IMR-90 (cell line): ENCODE measurements at regions not wholly inside any gene's neighbourhood (a gene's known extent, or its start where the extent isn't known, plus 50 kb on each side); places are given as distances from the start of the nearest gene placed in this dataset.

Experiments used
- ATAC-seq: fragments of 200-7000 bp; cut with Tn5 transposase; 2 replicates; pipeline ENCODE4 v1.9.1; 2020; ENCODE audit warnings: low read depth, mild to moderate bottlenecking, moderate library complexity
- BruUV-seq: library from RNA; stranded (reverse); fragments of 400-500 nt; replicated peaks from 2 replicates; lab custom pipeline; 2021; lab: Mats Ljungman, UMichigan
- CTCF ChIA-PET: fragments of 300-600 bp; formaldehyde crosslinking; extraction: SDS; loops from one replicate; lab custom pipeline; 2021; ENCODE audit warnings: antibody characterized with exemption; lab: Yijun Ruan, JAX
- POLR2A ChIA-PET: fragments of 300-600 bp; sonication (Branson Sonifier 250); formaldehyde crosslinking; loops from one replicate; lab custom pipeline; 2022; ENCODE audit warnings: antibody characterized with exemption; ENCODE audit not compliant: unreplicated experiment; lab: Charles Lee
- DNase-seq: peaks from one replicate; pipeline ENCODE4 v3.0.0; 2013
- H2AFZ ChIP-seq: replicated peaks from 2 replicates; pipeline ENCODE3; 2013; ENCODE audit warnings: low read length, mild to moderate bottlenecking; ENCODE audit not compliant: poor library complexity
- H2AK5ac ChIP-seq: 2 replicates; pipeline ENCODE4 v1.6.1; 2013; ENCODE audit warnings: low read depth, low read length, inconsistent platforms
- H2AK9ac ChIP-seq: replicated peaks from 2 replicates; pipeline ENCODE3; 2013; ENCODE audit warnings: mild to moderate bottlenecking, low read depth, low read length, moderate library complexity; ENCODE audit not compliant: poor library complexity
- H2BK120ac ChIP-seq: 2 replicates; pipeline ENCODE4 v1.6.1; 2013; ENCODE audit warnings: low read depth, low read length, inconsistent platforms
- H2BK15ac ChIP-seq: 3 replicates; pipeline ENCODE4 v1.6.1; 2013; ENCODE audit warnings: low read depth, low read length, inconsistent platforms
- H2BK20ac ChIP-seq: 2 replicates; pipeline ENCODE4 v1.6.1; 2013; ENCODE audit warnings: low read depth, mild to moderate bottlenecking, inconsistent platforms, low read length, moderate library complexity
- H2BK5ac ChIP-seq: 2 replicates; pipeline ENCODE4 v1.6.1; 2013; ENCODE audit warnings: mild to moderate bottlenecking, low read depth, low read length, inconsistent platforms; ENCODE audit not compliant: poor library complexity, severe bottlenecking
- H3K14ac ChIP-seq: replicated peaks from 2 replicates; pipeline ENCODE4 v1.6.1; 2013; ENCODE audit warnings: low read depth, low read length, inconsistent platforms
- H3K18ac ChIP-seq: 2 replicates; pipeline ENCODE4 v1.6.1; 2013; ENCODE audit warnings: low read depth, low read length, control low read depth
- H3K23ac ChIP-seq: 2 replicates; pipeline ENCODE4 v1.6.1; 2013; ENCODE audit warnings: low read depth, low read length, inconsistent platforms
- H3K27ac ChIP-seq: 2 replicates; pipeline ENCODE4 v1.5.1; 2013; ENCODE audit warnings: mild to moderate bottlenecking, control low read depth, low read length; ENCODE audit not compliant: insufficient read depth
- H3K27me3 ChIP-seq: 2 replicates; pipeline ENCODE4 v1.6.1; 2013; ENCODE audit warnings: low read length; ENCODE audit not compliant: control insufficient read depth, insufficient read depth
- H3K36me3 ChIP-seq: 2 replicates; pipeline ENCODE4 v1.6.1; 2013; ENCODE audit warnings: low read length, mixed read lengths; ENCODE audit not compliant: control insufficient read depth, insufficient read depth
- H3K4ac ChIP-seq: 2 replicates; pipeline ENCODE4 v1.6.1; 2013; ENCODE audit warnings: low read depth, low read length, inconsistent platforms
- H3K4me1 ChIP-seq: 2 replicates; pipeline ENCODE4 v1.6.1; 2013; ENCODE audit warnings: low read length, mixed read lengths; ENCODE audit not compliant: control insufficient read depth, insufficient read depth
- H3K4me2 ChIP-seq: 2 replicates; pipeline ENCODE4 v1.6.1; 2013; ENCODE audit warnings: low read depth, mild to moderate bottlenecking, control low read depth, low read length, moderate library complexity
- H3K4me3 ChIP-seq: 2 replicates; pipeline ENCODE4 v1.5.1; 2013; ENCODE audit warnings: low read depth, mild to moderate bottlenecking, control low read depth, low read length, moderate library complexity; ENCODE audit not compliant: insufficient read depth
- H3K56ac ChIP-seq: 2 replicates; pipeline ENCODE4 v1.6.1; 2013; ENCODE audit warnings: low read length, inconsistent platforms; ENCODE audit not compliant: insufficient read depth; ENCODE audit errors: extremely low read depth
- H3K79me1 ChIP-seq, 2 experiments: 2 replicates each; pipeline ENCODE4 v1.6.1; 2013; ENCODE audit warnings: low read length in 2 of 2, inconsistent platforms in 1 of 2, low read depth in 1 of 2
- H3K9ac ChIP-seq: 2 replicates; pipeline ENCODE4 v1.6.1; 2013; ENCODE audit warnings: low read depth, low read length, control low read depth
- H3K9me1 ChIP-seq: 2 replicates; pipeline ENCODE4 v1.6.1; 2013; ENCODE audit warnings: low read length, inconsistent platforms; ENCODE audit not compliant: insufficient read depth
- H3K9me3 ChIP-seq: 2 replicates; pipeline ENCODE4 v1.6.1; 2013; ENCODE audit warnings: low read length; ENCODE audit not compliant: control insufficient read depth, insufficient read depth
- H4K20me1 ChIP-seq: 2 replicates; pipeline ENCODE4 v1.6.1; 2013; ENCODE audit warnings: low read length, inconsistent platforms; ENCODE audit not compliant: insufficient read depth
- H4K5ac ChIP-seq: 2 replicates; pipeline ENCODE4 v1.6.1; 2013; ENCODE audit warnings: mild to moderate bottlenecking, low read depth, low read length, control low read depth
- H4K8ac ChIP-seq, 2 experiments: 2 replicates each; pipeline ENCODE4 v1.6.1; 2013; ENCODE audit warnings: low read depth in 2 of 2, low read length in 2 of 2, control low read depth in 1 of 2, inconsistent platforms in 1 of 2
- H4K91ac ChIP-seq: 2 replicates; pipeline ENCODE4 v1.6.1; 2013; ENCODE audit warnings: low read depth, low read length, inconsistent platforms; ENCODE audit not compliant: insufficient read depth
- CHD1 ChIP-seq: IDR thresholded peaks from 2 replicates; pipeline ENCODE4 v1.6.1; 2012; ENCODE audit warnings: low read depth, low read length, improper control_type of control experiment
- POLR2A ChIP-seq: IDR thresholded peaks from 2 replicates; pipeline ENCODE4 v1.6.1; 2012; ENCODE audit warnings: mild to moderate bottlenecking, low read depth, low read length
- WGBS, 2 experiments: methylation state at CpG; one replicate each; pipeline versions ENCODE4 v1.1.5 to v1.1.7; 2013; ENCODE audit warnings: missing lambda C conversion rate in 2 of 2; ENCODE audit not compliant: insufficient read length in 1 of 2; ENCODE audit errors: extremely low coverage in 2 of 2; 5-methylcytosine and 5-hydroxymethylcytosine counted together
- dilution Hi-C: fragments of 300-500 bp; cut with HindIII; formaldehyde crosslinking; loops from one replicate; pipeline ENCODE4 v1.14.3; 2018; ENCODE audit warnings: low sequenced_read_pairs; ENCODE audit not compliant: unreplicated experiment
- in situ Hi-C: fragments of 300-500 bp; cut with MboI; formaldehyde crosslinking; loops from 3 replicates; pipeline ENCODE4 v1.14.3; 2019; ENCODE audit warnings: low sequenced_read_pairs, inconsistent platforms, mixed read lengths
- intact Hi-C: fragments of 100-400 bp; cut with micrococcal nuclease; formaldehyde crosslinking; loops from 2 replicates; pipeline ENCODE4 v1.10.0; 2022

- no CpG with 5 or more reads among the region's 4 CpGs for WGBS, 2 experiments
- H3K36me3 ChIP-seq = no peaks in the 10 kb centered on the region
- no peak overlapping the region for H3K23ac ChIP-seq
- H3K4me2 ChIP-seq = no peak overlapping the region
- no peak overlapping the region for H3K14ac ChIP-seq
- dilution Hi-C loops (no loop called here), intact Hi-C loops (no loop called here), in situ Hi-C loops (no loop called here)
- no peaks in the 10 kb centered on the region for H3K79me1 ChIP-seq
- no peak overlapping the region for H2BK15ac ChIP-seq
- H2BK120ac ChIP-seq = no peak overlapping the region
- no peak overlapping the region for H2AK9ac ChIP-seq
- ChIA-PET CTCF (interaction anchor here (1.3 kb wide), 1 partner anchor 10 kb away, joined by 3 read pairs; no protein-coding TSS in a partner anchor), POLR2A (no interaction called here)
- H2AK5ac ChIP-seq = no peak overlapping the region
- no peak overlapping the region for H2BK20ac ChIP-seq
- no peak overlapping the region for H4K91ac ChIP-seq
- no peak for DNase-seq
- no peaks in the 10 kb centered on the region for H3K27me3 ChIP-seq
- no peak overlapping the region for H2BK5ac ChIP-seq
- BruUV-seq = no TSS peak
- TF ChIP-seq CHD1 (no peak), POLR2A (no peak)
- H3K56ac ChIP-seq = no peak overlapping the region
- no peak overlapping the region for H3K4ac ChIP-seq
- no peak overlapping the region for H3K4me3 ChIP-seq
- no peak overlapping the region for H3K9ac ChIP-seq
- no peak overlapping the region for H3K18ac ChIP-seq
- no peak overlapping the region for H3K27ac ChIP-seq
- ATAC-seq = no peak
- H4K8ac ChIP-seq = no peak overlapping the region
- no peaks in the 10 kb centered on the region for H3K4me1 ChIP-seq
- H3K9me1 ChIP-seq = no peaks in the 10 kb centered on the region
- no peak overlapping the region for H2AFZ ChIP-seq
- H3K9me3 ChIP-seq = peaks cover 2% of the 10 kb centered on the region; the same call in 1 of the 2 replicates
- no peak overlapping the region for H4K5ac ChIP-seq
- no peaks in the 10 kb centered on the region for H4K20me1 ChIP-seq
Observed at GRCh38 chr3:40649346-40649745, 124.6 kb downstream of the ZNF621 start.
